ENCODE measurements at regions not wholly inside any gene's neighbourhood (a gene's known extent, or its start where the extent isn't known, plus 50 kb on each side); places are given as distances from the start of the nearest gene placed in this dataset.

- TF ChIP-seq CTCF (IDR thresholded peaks at IDR 0.05) (no peak), POLR2AphosphoS5 (IDR thresholded peaks at IDR 0.05; ENCODE audit: low read depth, low read length) (no peak), TCF7L2 (IDR thresholded peaks at IDR 0.05; ENCODE audit: low read depth, low read length) (no peak), SIN3A (IDR thresholded peaks at IDR 0.05; ENCODE audit: borderline replicate concordance, insufficient read depth, low read depth, low read length) (no peak)
- TF ChIP-seq, protein P1, sequence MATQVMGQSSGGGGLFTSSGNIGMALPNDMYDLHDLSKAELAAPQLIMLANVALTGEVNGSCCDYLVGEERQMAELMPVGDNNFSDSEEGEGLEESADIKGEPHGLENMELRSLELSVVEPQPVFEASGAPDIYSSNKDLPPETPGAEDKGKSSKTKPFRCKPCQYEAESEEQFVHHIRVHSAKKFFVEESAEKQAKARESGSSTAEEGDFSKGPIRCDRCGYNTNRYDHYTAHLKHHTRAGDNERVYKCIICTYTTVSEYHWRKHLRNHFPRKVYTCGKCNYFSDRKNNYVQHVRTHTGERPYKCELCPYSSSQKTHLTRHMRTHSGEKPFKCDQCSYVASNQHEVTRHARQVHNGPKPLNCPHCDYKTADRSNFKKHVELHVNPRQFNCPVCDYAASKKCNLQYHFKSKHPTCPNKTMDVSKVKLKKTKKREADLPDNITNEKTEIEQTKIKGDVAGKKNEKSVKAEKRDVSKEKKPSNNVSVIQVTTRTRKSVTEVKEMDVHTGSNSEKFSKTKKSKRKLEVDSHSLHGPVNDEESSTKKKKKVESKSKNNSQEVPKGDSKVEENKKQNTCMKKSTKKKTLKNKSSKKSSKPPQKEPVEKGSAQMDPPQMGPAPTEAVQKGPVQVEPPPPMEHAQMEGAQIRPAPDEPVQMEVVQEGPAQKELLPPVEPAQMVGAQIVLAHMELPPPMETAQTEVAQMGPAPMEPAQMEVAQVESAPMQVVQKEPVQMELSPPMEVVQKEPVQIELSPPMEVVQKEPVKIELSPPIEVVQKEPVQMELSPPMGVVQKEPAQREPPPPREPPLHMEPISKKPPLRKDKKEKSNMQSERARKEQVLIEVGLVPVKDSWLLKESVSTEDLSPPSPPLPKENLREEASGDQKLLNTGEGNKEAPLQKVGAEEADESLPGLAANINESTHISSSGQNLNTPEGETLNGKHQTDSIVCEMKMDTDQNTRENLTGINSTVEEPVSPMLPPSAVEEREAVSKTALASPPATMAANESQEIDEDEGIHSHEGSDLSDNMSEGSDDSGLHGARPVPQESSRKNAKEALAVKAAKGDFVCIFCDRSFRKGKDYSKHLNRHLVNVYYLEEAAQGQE (IDR thresholded peaks at IDR 0.05; ENCODE audit: insufficient read depth in 1 of 2, low read depth in 2 of 2, low read length in 1 of 2): no peak
These were observed 822.0 kb downstream of the KCNJ18 start for GRCh38 chr17:22514315-22514714.

Data from Panc1 (cell line).